ENCODE measurements at regions not wholly inside any gene's neighbourhood (a gene's known extent, or its start where the extent isn't known, plus 50 kb on each side); places are given as distances from the start of the nearest gene placed in this dataset.
A peak's percentile ranks its signal among the peaks of the same experiment; 100 is the strongest.

GRCh38 chr7:115274-115911 is 77.0 kb upstream of the FAM20C start:
- Histone ChIP-seq H3K4me1 (ENCODE audit: control insufficient read depth, insufficient read depth, low read length) (peaks cover 4% of the 10 kb centered on the region), H3K27me3 (ENCODE audit: control insufficient read depth, insufficient read depth, low read length) (peaks cover 2% of the 10 kb centered on the region), H3K9me3 (ENCODE audit: control insufficient read depth, low read depth, low read length) (peaks cover 5% of the 10 kb centered on the region), H3K36me3 (ENCODE audit: control insufficient read depth, insufficient read depth, low read length) (no peaks in the 10 kb centered on the region), H3K4me3 (ENCODE audit: low read length) (no peak overlapping the region), H3K27ac (ENCODE audit: low read length) (no peak overlapping the region)
- DNase-seq = peak in 1 of 2 donors; percentile 35
- 96% methylated on average over 2 of the region's 12 CpGs for WGBS (ENCODE audit: insufficient coverage, low lambda C conversion rate)

GRCh38 chr7:116188-116981 is 76.0 kb upstream of the FAM20C start:
- peaks cover 5% of the 10 kb centered on the region for H3K27me3 ChIP-seq (ENCODE audit: control insufficient read depth, insufficient read depth, low read length)
- no peaks in the 10 kb centered on the region for H3K36me3 ChIP-seq (ENCODE audit: control insufficient read depth, insufficient read depth, low read length)
- H3K27ac ChIP-seq (ENCODE audit: low read length) = no peak overlapping the region
- no peak overlapping the region for H3K4me3 ChIP-seq (ENCODE audit: low read length)
- no CpG with 5 or more reads among the region's 19 CpGs for WGBS (ENCODE audit: insufficient coverage, low lambda C conversion rate)
- H3K4me1 ChIP-seq (ENCODE audit: control insufficient read depth, insufficient read depth, low read length) = peaks cover 8% of the 10 kb centered on the region
- no peak for DNase-seq
- H3K9me3 ChIP-seq (ENCODE audit: control insufficient read depth, low read depth, low read length) = peaks cover 3% of the 10 kb centered on the region

- Histone ChIP-seq H3K9me3 (ENCODE audit: control insufficient read depth, low read depth, low read length) (peaks cover 3% of the 10 kb centered on the region), H3K4me1 (ENCODE audit: control insufficient read depth, insufficient read depth, low read length) (peaks cover 8% of the 10 kb centered on the region), H3K27ac (ENCODE audit: low read length) (no peak overlapping the region), H3K27me3 (ENCODE audit: control insufficient read depth, insufficient read depth, low read length) (peaks cover 5% of the 10 kb centered on the region), H3K4me3 (ENCODE audit: low read length) (no peak overlapping the region), H3K36me3 (ENCODE audit: control insufficient read depth, insufficient read depth, low read length) (no peaks in the 10 kb centered on the region)
- DNase-seq = no peak
- WGBS (ENCODE audit: insufficient coverage, low lambda C conversion rate) = 100% methylated on average over 2 of the region's 22 CpGs
Observed at GRCh38 chr7:117836-118614, 74.3 kb upstream of the FAM20C start.

GRCh38 chr7:118615-119391 is 73.6 kb upstream of the FAM20C start:
- Histone ChIP-seq H3K4me3 (ENCODE audit: low read length) (no peak overlapping the region), H3K27me3 (ENCODE audit: control insufficient read depth, insufficient read depth, low read length) (peaks cover 5% of the 10 kb centered on the region), H3K4me1 (ENCODE audit: control insufficient read depth, insufficient read depth, low read length) (peaks cover 8% of the 10 kb centered on the region), H3K9me3 (ENCODE audit: control insufficient read depth, low read depth, low read length) (peaks cover 3% of the 10 kb centered on the region), H3K36me3 (ENCODE audit: control insufficient read depth, insufficient read depth, low read length) (no peaks in the 10 kb centered on the region), H3K27ac (ENCODE audit: low read length) (peak overlapping the region; percentile 48)
- DNase-seq = no peak
- 100% methylated on average over 2 of the region's 32 CpGs for WGBS (ENCODE audit: insufficient coverage, low lambda C conversion rate)

- H3K4me3 ChIP-seq (ENCODE audit: low read length) = no peak overlapping the region
- H3K36me3 ChIP-seq (ENCODE audit: control insufficient read depth, insufficient read depth, low read length) = no peaks in the 10 kb centered on the region
- DNase-seq = peak in 1 of 2 donors; percentile 25
- peak overlapping the region; percentile 48 for H3K27ac ChIP-seq (ENCODE audit: low read length)
- peaks cover 5% of the 10 kb centered on the region for H3K27me3 ChIP-seq (ENCODE audit: control insufficient read depth, insufficient read depth, low read length)
- peaks cover 8% of the 10 kb centered on the region for H3K4me1 ChIP-seq (ENCODE audit: control insufficient read depth, insufficient read depth, low read length)
- H3K9me3 ChIP-seq (ENCODE audit: control insufficient read depth, low read depth, low read length) = peaks cover 3% of the 10 kb centered on the region
- no CpG with 5 or more reads among the region's 27 CpGs for WGBS (ENCODE audit: insufficient coverage, low lambda C conversion rate)
Observed at GRCh38 chr7:119392-120163, 72.8 kb upstream of the FAM20C start.

- H3K27ac ChIP-seq (ENCODE audit: low read length) = no peak overlapping the region
- DNase-seq = peak in 1 of 2 donors; percentile 36
Observed at GRCh38 chr7:120164-120991, 72.0 kb upstream of the FAM20C start.

GRCh38 chr7:121002-121785 is 71.2 kb upstream of the FAM20C start:
- Histone ChIP-seq H3K36me3 (ENCODE audit: control insufficient read depth, insufficient read depth, low read length) (no peaks in the 10 kb centered on the region), H3K27ac (ENCODE audit: low read length) (no peak overlapping the region), H3K4me1 (ENCODE audit: control insufficient read depth, insufficient read depth, low read length) (peaks cover 8% of the 10 kb centered on the region), H3K9me3 (ENCODE audit: control insufficient read depth, low read depth, low read length) (peaks cover 3% of the 10 kb centered on the region), H3K4me3 (ENCODE audit: low read length) (no peak overlapping the region), H3K27me3 (ENCODE audit: control insufficient read depth, insufficient read depth, low read length) (peaks cover 5% of the 10 kb centered on the region)
- 35% methylated on average over 3 of the region's 18 CpGs for WGBS (ENCODE audit: insufficient coverage, low lambda C conversion rate)
- peak in 1 of 2 donors; percentile 19 for DNase-seq

More at GRCh38 chr7:120164-120991, 72.0 kb upstream of the FAM20C start:
- Histone ChIP-seq H3K27me3 (ENCODE audit: control insufficient read depth, insufficient read depth, low read length) (peaks cover 5% of the 10 kb centered on the region), H3K9me3 (ENCODE audit: control insufficient read depth, low read depth, low read length) (peaks cover 3% of the 10 kb centered on the region), H3K36me3 (ENCODE audit: control insufficient read depth, insufficient read depth, low read length) (no peaks in the 10 kb centered on the region), H3K4me3 (ENCODE audit: low read length) (no peak overlapping the region), H3K4me1 (ENCODE audit: control insufficient read depth, insufficient read depth, low read length) (peaks cover 8% of the 10 kb centered on the region)
- no CpG with 5 or more reads among the region's 27 CpGs for WGBS (ENCODE audit: insufficient coverage, low lambda C conversion rate)

- no peak overlapping the region for H3K4me3 ChIP-seq (ENCODE audit: low read length)
- H3K4me1 ChIP-seq (ENCODE audit: control insufficient read depth, insufficient read depth, low read length) = peaks cover 8% of the 10 kb centered on the region
- H3K27me3 ChIP-seq (ENCODE audit: control insufficient read depth, insufficient read depth, low read length) = peaks cover 5% of the 10 kb centered on the region
- no CpG with 5 or more reads among the region's 10 CpGs for WGBS (ENCODE audit: insufficient coverage, low lambda C conversion rate)
- DNase-seq = no peak
- peaks cover 5% of the 10 kb centered on the region for H3K9me3 ChIP-seq (ENCODE audit: control insufficient read depth, low read depth, low read length)
- no peaks in the 10 kb centered on the region for H3K36me3 ChIP-seq (ENCODE audit: control insufficient read depth, insufficient read depth, low read length)
- H3K27ac ChIP-seq (ENCODE audit: low read length) = no peak overlapping the region
Observed at GRCh38 chr7:123237-123636, 69.1 kb upstream of the FAM20C start.
